ENCODE measurements at regions not wholly inside any gene's neighbourhood (a gene's known extent, or its start where the extent isn't known, plus 50 kb on each side); places are given as distances from the start of the nearest gene placed in this dataset.
"Not testable (repeated sequence)": the region's sequence is repeated elsewhere in the genome, so short reads cannot be mapped to it uniquely, and the experiment has no call there.

DNA sequence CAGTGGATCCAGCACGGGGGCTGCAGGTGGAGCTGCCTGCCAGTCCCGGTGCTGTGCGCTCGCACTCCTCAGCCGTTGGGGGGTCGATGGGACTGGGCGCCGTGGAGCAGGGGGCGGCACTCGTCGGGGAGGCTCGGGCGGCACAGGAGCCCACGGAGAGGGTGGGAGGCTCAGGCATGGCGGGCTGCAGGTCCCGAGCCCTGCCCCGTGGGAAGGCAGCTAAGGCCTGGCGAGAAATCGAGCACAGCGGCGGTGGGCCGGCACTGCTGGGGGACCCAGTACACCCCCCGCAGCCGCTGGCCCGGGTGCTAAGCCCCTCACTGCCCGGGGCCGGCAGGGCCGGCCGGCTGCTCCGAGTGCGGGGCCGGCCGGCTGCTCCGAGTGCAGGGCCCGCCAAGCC lies 52.3 kb upstream of the MARK1 start:
- DNase-seq (ENCODE audit: low read depth, low spot score) = not testable (repeated sequence)

DNA sequence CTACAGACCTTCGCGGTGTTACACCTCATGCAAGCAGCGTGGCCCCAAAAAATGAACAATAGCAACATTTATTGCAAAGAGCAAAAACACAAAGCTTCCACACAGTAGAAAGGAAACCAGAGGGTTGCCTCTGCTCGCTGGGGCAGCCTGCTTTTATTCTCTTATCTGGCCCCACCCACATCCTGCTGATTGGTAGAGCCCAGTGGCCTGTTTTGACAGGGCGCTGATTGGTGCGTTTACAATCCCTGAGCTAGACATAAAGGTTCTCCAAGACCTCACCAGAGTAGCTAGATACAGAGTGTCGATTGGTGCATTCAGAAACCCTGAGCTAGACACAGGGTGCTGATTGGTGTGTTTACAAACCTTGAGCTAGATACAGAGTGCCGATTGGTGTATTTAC lies 52.8 kb upstream of the MARK1 start:
- DNase-seq (ENCODE audit: low read depth, low spot score) = not testable (repeated sequence)

- no peak for DNase-seq (ENCODE audit: low read depth, low spot score)
Observed at GRCh38 chr1:220473440-220473839, 54.5 kb upstream of the MARK1 start.

DNA sequence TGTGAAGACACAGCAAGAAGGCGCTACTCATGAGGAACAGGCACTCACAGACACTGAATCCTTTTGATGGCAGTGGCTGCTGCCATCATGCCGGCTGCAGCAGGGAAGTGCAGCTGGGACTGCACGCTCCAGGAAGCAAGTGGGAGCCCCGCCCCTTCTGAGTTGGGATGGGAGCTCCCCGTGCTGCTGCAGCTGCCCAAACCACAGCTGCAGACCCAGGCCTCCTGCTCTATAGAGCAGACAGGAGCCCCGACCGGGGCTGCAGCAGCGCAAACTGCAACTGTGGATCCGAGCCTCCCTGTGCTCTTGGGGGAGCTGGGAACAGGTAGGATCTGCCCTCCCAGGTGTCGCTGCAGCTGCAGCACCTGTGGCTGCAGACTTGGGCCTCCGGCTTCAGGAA lies 65.2 kb upstream of the MARK1 start:
- no peak for DNase-seq (ENCODE audit: low read depth, low spot score)

GRCh38 chr1:220458936-220459335 lies 69.0 kb upstream of the MARK1 start:
- DNase-seq (ENCODE audit: low read depth, low spot score) = no peak

DNA sequence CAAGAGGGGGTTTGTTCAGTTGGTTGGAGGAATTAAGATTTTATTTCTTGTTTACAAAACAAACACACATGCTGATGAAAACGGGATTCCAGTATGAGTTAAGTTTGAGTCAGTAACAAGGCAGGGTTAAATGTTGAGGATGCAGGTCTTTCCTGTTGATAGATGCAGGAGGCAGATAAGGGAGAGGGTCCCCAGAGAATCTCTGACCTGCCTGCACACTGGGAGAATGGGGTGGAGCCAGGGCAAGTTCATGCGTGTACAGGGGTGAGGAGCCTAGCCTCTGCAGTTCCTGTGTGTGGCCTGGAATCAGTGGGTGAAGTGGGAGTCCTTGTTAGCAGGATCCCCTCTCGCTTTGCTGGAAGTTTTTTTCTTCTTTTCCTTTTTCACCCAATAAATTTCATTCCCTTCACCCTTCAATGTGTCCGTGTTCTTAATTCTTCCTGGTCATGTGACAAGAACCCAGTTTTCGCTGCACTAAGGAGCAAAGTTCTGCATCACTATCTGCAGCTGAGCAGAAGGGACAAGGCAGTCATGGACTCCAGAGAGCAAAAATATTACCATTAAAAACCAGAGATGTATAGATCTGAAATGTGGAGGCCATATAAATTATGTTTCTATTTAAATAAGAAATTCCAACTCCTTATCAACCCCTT lies 69.9 kb upstream of the MARK1 start:
- no peak for DNase-seq (ENCODE audit: low read depth, low spot score)

GRCh38 chr1:220455559-220455958 lies 72.4 kb upstream of the MARK1 start:
- DNase-seq (ENCODE audit: low read depth, low spot score) = no peak

- no peak for DNase-seq (ENCODE audit: low read depth, low spot score)
Observed at GRCh38 chr1:220454155-220454777, 73.7 kb upstream of the MARK1 start.

DNA sequence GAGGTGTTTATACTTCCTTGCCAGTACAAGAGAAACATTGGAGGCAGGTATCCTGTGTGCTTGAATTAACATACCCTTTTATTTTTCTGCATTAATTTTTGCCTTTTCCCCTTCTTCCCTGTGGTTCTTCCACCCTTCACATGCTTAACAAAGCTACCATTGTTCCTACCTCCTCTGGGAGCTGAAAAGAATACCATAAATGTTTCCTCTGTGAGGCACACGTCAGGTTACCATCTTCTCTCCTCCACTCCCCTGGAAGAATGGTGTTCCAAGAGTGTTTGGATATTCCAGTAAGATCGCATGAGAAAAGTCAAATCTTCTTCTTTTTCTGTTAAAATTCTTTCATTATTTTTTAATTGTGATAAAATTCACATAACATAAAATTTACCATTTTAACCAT lies 74.6 kb upstream of the MARK1 start:
- DNase-seq (ENCODE audit: low read depth, low spot score) = no peak

- DNase-seq (ENCODE audit: low read depth, low spot score) = no peak
Observed at GRCh38 chr1:220451532-220451931, 76.4 kb upstream of the MARK1 start.

DNA sequence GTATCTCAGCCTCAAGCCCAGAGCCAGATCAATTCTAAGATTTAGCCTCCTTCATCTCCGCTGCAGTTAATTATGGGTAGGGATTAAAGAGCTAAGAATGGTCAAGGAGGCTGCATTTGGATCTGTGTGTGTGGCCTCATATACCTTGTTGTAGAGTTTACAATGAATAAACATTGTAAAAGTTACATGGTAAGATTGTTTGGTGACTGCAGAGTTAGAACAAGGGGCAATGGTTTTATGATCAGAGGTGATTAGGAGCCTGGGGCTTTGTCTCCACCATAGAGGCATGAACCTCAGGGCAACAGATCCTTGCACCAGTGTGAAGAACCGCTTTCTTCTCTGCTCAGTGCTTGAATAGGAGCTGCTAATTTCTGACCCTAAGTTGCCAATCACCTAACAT lies 77.0 kb upstream of the MARK1 start:
- DNase-seq (ENCODE audit: low read depth, low spot score) = no peak

GRCh38 chr1:220448217-220448616 lies 79.7 kb upstream of the MARK1 start:
- no peak for DNase-seq (ENCODE audit: low read depth, low spot score)

DNA sequence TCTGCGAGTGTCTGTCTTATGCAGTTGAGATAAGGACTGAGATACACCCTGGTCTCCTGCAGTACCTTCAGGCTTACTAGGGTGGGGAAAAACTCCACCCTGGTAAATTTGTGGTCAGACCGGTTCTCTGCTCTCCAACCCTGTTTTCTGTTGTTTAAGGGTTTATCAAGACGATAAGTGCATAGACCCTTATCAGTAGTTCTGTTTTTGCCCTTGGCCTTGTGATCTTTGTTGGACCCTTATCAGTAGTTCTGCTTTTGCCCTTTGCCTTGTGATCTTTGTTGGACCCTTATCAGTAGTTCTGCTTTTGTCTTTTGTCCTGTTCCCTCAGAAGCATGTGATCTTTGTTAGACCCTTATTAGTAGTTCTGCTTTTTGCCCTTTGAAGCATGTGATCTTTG lies 83.3 kb upstream of the MARK1 start:
- DNase-seq (ENCODE audit: low read depth, low spot score) = not testable (repeated sequence)

DNA sequence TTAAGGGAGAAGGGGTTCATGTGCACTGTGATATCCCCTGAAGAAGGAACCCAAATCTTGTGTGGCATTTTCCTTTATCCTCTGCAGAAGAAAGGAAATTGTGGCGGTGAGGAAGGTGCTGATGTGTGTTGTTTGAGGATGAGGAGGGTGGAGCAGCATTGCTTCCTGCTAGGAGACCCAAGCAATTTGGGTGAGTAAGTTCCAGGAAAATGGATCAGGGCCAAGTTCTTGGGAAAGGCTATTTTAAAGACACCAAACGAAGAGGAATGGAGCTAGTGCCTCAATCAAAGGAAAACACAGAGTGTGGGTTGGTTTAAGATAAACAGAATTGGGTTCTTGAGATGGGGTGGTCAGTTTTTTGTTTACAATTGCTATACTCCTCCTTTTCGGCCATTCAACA lies 86.7 kb upstream of the MARK1 start:
- DNase-seq (ENCODE audit: low read depth, low spot score) = no peak

GRCh38 chr1:220438741-220439140 lies 89.2 kb upstream of the MARK1 start:
- no peak for DNase-seq (ENCODE audit: low read depth, low spot score)

DNA sequence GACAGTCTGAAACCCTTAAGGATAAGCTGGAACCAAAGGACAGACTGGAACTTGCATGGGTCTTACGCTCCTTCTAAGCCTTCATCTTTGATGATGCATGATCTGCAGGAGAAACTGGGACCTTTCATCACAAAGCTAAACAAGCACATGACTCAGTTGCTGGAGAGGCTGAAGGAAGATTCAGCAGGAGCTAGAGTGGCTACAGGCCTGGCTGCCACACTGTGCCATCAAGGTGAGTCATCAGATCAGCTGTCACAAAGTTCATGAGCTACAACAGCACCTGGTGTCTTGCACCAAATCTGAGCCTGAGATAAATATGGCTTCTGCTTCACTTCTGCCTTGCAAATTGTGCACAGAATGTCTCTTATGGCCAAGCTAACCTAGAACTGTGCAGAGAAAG lies 95.5 kb upstream of the MARK1 start:
- no peak for DNase-seq (ENCODE audit: low read depth, low spot score)

- no peak for DNase-seq (ENCODE audit: low read depth, low spot score)
Observed at GRCh38 chr1:220431554-220432239, 96.2 kb upstream of the MARK1 start.

GRCh38 chr1:220430586-220430985 lies 97.3 kb upstream of the MARK1 start:
- DNase-seq (ENCODE audit: low read depth, low spot score) = no peak

DNA sequence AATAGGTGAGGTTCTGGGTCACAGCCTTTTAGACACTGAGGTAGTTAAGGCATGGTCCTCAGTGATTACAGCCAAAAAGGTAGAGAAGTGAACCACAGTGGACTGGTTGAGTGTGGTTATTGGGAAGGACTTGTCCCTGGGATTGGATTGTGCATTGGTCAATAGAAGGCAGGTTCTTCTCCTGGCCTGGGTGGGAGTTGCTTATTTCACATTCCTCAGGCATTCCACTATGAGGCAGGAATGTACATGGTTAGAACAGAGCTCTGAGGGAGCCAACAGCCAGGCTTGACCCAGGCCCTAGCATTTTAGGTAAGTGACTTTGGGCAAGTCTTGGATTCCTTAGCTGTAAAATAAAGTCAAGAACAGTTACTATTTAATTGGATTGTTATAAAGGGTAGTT lies 97.9 kb upstream of the MARK1 start:
- DNase-seq (ENCODE audit: low read depth, low spot score) = no peak

GRCh38 chr1:220426989-220427388 lies 100.9 kb upstream of the MARK1 start:
- DNase-seq (ENCODE audit: low read depth, low spot score) = no peak

DNA sequence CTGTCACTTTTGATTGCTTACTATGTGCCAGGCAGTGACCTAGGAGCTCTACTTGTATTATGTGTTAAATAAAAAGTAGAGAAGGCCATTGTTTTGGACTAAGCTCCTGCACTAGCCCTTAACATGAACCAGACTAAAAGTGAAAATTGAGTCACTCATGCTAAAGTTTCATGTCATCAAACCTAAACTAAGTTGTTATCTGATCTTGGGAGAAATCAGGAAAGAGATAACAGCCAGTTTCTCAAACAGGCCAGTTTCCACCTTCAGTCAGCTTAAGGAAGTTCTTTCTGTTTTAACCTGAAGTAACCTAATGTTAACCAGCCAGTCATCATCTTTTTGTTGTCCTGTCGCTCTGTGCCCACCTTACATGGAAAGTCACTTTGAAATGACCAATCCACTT lies 102.1 kb upstream of the MARK1 start:
- no peak for DNase-seq (ENCODE audit: low read depth, low spot score)

DNA sequence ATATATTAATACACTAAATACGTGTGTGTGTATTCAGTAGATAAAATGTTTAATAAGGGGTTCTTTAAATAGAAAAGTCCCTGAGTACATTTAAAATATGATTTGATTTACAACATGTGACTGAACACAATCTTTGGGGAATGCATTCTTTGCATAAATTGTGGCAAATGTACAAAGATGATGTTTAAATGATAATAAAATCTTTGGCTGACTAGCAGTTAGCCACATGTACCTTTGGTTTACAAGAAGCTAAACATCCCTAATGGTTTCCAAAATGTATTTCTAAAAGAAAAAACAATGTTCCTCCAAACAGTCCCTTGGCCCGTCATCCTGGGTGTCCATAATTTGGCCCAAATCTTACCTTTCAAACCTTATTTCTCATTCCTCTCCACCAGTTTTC lies 106.4 kb upstream of the MARK1 start:
- DNase-seq (ENCODE audit: low read depth, low spot score) = no peak

GRCh38 chr1:220420726-220421125 lies 107.2 kb upstream of the MARK1 start:
- no peak for DNase-seq (ENCODE audit: low read depth, low spot score)

Data from smooth muscle cell of the brain vasculature (primary cell).